HG02852 (cell line): ENCODE measurements at regions not wholly inside any gene's neighbourhood (a gene's known extent, or its start where the extent isn't known, plus 50 kb on each side); places are given as distances from the start of the nearest gene placed in this dataset.

Experiments used
- ATAC-seq: cut with Tn5 transposase; IDR thresholded peaks from one replicate; pipeline ENCODE4 v1.9.1; 2021; ENCODE audit warnings: mild to moderate bottlenecking, moderate library complexity; ENCODE audit not compliant: unreplicated experiment

GRCh38 chr2:13091455-13091854 is 374.7 kb downstream of the TRIB2 start:
- no peak for ATAC-seq

DNA sequence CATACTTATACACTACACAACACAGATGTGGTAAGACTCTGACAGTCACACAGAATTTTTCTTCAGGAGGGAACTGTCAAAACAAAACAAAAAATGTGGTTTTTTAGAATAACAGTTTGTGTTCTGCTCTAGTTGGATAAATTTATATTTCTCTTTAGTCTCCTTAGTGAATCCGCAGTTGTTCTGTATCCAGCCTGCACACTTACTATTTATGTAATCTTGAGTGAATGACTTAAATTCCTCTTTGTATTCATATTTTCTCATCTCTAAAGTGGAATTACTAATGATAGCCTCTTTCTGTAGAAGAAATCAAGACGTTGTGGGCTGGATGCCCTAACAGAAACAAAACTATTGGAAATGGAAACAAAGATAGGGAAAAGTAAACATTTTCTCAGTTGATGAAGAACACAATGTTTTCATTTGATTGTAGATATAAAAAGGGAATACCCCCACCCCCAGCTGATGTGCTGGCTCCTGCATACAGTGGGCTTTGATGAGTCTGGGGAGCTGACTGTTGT is 375.2 kb downstream of the TRIB2 start:
- ATAC-seq: no peak

GRCh38 chr2:13093416-13093991 is 376.8 kb downstream of the TRIB2 start:
- no peak for ATAC-seq

GRCh38 chr2:13102397-13103063 is 385.8 kb downstream of the TRIB2 start:
- ATAC-seq: no peak

DNA sequence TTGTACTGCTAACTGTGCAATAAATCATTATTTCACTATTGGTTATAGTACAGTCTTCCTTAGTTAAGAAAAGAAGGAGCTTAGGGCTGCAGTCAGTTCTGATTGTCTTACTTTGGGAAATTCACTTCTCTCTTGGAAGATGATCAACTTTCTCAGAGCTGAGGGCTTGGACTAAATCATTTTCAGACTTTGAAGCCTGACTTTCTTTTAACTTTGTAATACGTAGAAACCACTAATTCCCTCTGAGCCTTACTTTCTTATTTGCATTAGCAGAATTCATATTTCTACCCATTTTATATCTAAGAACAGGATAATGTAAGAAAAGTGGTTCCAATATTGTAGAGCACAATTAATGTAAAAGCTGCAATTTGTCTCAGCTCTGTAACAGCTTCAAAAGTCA is 386.4 kb downstream of the TRIB2 start:
- no peak for ATAC-seq

- no peak for ATAC-seq
Measured at GRCh38 chr2:13103778-13104493, 387.2 kb downstream of the TRIB2 start.

DNA sequence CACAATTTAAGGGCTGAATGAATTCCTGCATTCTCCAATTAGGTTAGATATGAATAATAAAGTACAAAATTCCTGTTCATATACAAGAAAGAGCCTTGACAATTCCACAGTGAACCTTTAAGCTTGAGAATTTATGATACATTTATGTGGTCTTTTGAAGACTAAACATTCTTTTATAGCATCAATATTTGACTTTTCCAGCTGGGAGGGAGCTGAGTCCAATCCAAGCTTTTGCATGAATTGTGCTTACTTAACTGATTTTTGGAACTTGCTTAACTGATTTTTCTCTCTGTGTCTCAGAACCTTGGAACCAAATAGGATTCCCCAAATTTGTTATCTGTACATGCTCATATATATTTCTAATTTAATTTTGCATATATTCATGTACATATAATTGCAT is 388.0 kb downstream of the TRIB2 start:
- no peak for ATAC-seq

DNA sequence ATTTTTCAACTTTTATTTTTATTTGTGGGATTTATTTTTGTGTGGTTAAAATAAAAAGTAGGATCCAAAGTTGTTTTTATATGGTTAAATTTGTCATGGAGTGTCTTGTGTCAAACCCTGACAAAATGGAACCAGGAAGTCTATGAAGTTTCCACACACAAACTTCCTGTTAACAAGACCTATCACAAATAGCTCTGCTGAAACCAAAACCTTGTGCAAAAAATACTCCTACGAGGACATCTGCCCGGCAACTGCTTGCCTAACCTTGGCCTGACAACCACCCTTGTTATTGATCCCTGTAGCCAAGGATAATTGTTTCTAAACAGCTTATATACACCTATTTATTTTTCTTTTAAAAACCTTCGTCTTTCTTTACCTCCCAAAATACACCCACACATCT is 389.6 kb downstream of the TRIB2 start:
- ATAC-seq: peak; percentile 81

- no peak for ATAC-seq
Measured at GRCh38 chr2:13109516-13109915, 392.8 kb downstream of the TRIB2 start.

GRCh38 chr2:13110825-13111224 is 394.1 kb downstream of the TRIB2 start:
- no peak for ATAC-seq

DNA sequence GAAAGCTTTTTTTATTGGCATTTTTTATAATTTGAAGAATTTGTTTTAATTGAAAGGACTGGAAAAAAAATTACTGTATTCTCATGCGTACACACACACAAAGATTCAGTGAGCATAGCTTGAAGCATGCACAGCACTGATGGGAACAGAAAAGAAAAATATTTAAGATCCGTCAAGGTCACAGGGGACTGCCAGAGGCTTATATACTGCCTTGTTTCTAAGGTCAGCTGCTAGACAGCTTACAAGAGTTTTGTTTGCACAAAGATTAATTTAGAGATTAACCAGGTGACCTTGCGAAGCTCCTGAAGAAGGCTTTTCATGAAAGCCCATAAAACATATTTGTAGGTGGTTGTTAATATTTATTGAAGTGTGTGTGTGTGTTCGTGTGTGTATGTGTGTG is 396.3 kb downstream of the TRIB2 start:
- ATAC-seq: no peak

DNA sequence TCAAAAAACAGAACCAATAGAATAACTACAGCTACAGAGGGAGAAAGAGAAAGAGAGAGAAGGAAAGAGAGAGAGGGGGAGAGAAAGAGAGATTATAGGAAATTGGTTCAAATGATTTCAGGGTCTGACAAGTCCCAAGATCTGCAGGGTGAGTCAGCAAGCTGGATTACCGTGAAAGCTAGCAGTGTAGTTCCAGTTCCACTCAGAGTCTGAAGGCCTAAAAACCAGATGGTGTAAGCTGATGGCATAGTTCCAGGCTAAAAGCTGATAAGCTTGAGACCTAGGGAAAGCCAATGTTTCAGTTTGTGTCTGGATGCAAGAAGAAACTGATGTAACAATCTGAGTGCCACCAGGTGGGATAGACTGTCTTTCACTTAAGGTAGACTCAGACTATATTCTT is 397.7 kb downstream of the TRIB2 start:
- ATAC-seq: no peak

- ATAC-seq: no peak
Measured at GRCh38 chr2:13115643-13116042, 398.9 kb downstream of the TRIB2 start.

DNA sequence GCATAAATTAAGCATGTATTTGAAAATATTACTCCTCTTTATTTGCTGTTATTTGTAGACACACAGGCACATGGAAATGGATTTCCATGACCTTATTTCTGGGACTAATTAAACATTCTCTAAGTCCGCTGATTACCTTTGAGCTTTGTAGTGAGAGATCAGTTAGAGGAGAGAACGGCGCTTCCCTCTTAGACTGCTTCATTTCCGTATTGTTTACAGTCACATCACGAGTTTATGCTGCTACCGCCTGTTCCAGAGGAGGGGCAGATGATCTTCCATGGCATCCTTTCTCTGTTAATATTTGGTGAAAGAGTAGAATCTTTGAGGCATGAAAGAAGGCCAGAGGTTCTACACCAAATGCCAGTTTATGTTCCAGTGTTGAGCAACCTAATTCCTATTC is 404.4 kb downstream of the TRIB2 start:
- ATAC-seq: no peak

DNA sequence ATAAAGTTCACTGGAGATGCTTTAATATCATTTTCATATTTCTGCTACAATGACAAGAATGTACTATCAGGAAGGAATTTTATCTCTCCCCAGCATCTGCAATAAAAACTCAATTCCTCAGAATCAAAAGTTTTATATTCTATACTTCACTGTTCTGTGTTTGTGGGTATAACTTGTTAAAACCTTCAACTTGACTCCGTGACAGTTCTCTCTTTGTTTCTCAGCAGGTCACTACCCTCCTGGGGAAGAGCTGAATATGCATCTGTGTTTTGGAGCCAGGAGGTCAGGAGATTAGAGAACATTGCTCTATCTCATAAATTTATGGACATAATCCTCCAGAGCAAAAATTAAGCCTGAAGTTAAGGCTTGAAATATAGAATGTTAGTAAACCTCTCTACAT is 411.4 kb downstream of the TRIB2 start:
- no peak for ATAC-seq

DNA sequence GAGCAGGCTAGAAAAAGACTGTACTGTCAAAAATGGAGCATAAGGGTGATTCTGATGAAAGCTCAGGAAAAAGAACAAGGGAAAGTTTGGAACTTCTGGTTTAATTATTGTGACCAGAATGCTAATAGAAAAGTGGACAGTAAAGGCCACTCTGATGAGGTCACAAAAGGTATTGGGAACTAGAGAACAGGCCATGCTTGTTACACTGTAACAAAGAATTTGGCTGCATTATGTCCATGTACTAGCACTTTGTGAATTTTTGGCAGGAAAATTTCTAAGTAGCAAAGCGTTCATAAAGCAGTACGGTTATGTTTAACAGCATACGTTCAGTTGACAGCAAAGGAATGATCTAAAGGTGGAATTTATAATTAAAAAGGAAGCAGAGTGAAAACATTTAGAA is 418.6 kb downstream of the TRIB2 start:
- ATAC-seq: no peak

- no peak for ATAC-seq
Measured at GRCh38 chr2:13135856-13136255, 419.1 kb downstream of the TRIB2 start.

DNA sequence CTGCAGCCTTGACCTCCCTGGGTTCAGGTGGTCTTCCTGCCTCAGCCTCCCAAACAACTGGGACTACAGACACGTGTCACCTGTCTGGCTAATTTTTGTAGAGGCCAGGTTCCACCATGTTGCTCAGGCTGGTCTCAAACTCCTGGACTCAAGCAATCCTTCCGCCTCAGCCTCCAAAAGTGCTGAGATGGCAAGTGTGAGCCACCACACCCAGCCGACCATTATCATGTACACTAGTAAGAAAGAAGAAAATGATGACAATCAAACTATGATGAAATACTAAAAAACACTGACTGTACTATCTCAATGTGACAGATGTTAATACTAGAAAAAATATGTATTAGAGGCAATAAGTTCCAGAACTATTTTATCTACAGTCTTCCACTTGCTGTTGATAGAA is 420.9 kb downstream of the TRIB2 start:
- no peak for ATAC-seq

DNA sequence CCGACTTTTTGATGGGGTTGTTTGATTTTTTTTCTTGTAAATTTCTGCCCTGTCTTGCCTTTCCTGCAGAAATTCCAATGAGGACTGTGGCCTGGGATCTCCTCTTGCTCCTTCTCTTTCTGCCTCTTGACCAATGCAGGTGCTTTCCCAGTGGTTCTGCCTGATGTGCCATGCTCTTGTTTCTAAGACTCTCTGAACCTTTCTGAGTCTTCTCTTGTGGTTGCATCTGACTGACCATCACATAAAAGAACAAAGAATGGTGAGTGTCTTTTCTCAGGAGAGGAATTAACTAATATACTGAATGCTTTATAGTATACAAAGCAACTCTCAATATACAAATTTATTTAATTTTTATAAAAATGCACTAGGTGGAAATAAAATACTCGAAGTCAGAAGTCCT is 424.6 kb downstream of the TRIB2 start:
- no peak for ATAC-seq

DNA sequence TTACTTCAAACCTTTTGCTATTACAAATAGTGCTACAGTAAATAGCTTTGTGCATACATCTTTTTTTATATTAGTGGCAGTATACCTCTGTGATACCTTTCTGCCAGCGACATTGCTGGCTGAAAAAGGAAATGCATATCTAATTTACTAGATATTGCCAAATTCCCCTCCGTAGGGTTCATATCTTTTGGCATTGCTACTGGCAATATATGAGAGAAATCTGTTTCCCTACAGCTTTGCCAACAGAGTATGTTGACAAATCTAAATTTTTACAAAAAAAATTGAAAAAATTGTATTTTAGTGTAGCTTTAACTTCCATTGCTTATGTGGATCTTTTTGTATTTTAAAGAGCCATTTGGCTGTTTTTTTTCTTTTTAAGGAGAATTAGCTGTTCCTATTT is 426.7 kb downstream of the TRIB2 start:
- no peak for ATAC-seq

- ATAC-seq: no peak
Measured at GRCh38 chr2:13156916-13157315, 440.2 kb downstream of the TRIB2 start.

DNA sequence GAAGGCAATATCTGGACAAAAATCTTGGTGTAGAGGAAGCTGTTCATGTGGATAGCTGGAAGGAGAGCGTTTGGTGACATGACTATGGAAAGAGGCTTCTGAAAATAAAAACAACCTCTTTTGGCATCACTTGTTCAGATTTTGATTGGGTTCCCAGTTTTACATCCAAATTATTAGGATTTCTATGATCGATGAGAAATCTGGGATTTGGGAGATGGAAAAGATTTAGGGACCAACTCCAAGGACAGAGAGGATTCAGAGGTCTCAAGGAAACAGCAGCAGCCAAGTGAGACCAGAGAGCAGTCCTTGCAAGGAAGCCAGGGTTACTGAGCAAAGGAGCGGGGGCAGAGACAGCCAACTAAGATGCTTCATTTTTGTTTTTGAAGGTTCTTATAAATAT is 441.7 kb downstream of the TRIB2 start:
- no peak for ATAC-seq
